T-cell (primary cell): ENCODE measurements at regions not wholly inside any gene's neighbourhood (a gene's known extent, or its start where the extent isn't known, plus 50 kb on each side); places are given as distances from the start of the nearest gene placed in this dataset.
"Not testable (repeated sequence)": the region's sequence is repeated elsewhere in the genome, so short reads cannot be mapped to it uniquely, and the experiment has no call there.

Source experiments
- ATAC-seq, 4 experiments: fragments of 200-7000 bp in 3 of 4; fragments of 150-1000 bp in 1 of 4; cut with Tn5 transposase; replicated peaks in 1 of 4; 1 replicate in 3 of 4; 2 replicates in 1 of 4; pipeline ENCODE4 v1.10.0; 2021; ENCODE audit warnings: moderate library complexity in 3 of 4, mild to moderate bottlenecking in 2 of 4, moderate number of reproducible peaks in 1 of 4
- CTCF ChIA-PET, 2 donors: fragments of 300-600 bp; sonication (Branson Sonifier 250); formaldehyde crosslinking; loops; one replicate each; lab custom pipeline; 2022; ENCODE audit warnings: antibody characterized with exemption in 2 of 2; lab: Charles Lee
- POLR2A ChIA-PET, 2 donors: fragments of 300-600 bp; sonication (Branson Sonifier 250); formaldehyde crosslinking; loops; one replicate each; lab custom pipeline; 2022; ENCODE audit warnings: antibody characterized with exemption in 2 of 2; lab: Charles Lee
- DNase-seq, 35 experiments: peaks; one replicate each; pipeline versions ENCODE4 v3.0.0 to v3.0.0-alpha.2; 2013 to 2023
- H3K27ac ChIP-seq: one replicate; pipeline ENCODE4 v1.5.1; 2013; ENCODE audit warnings: low read length
- H3K27me3 ChIP-seq, 2 experiments: replicated peaks in 1 of 2; 1 replicate in 1 of 2; 2 replicates in 1 of 2; pipeline versions ENCODE4 v1.6.1 to v1.7.0; 2013; ENCODE audit warnings: low read length in 1 of 2, mixed read lengths in 1 of 2; ENCODE audit not compliant: control insufficient read depth in 2 of 2, insufficient read depth in 2 of 2; ENCODE audit errors: extremely low read depth in 1 of 2
- H3K36me3 ChIP-seq, 2 donors: 1 replicate in 1 of 2; 2 replicates in 1 of 2; pipeline versions ENCODE4 v1.6.1 to v1.7.0; 2013; ENCODE audit warnings: low read length in 1 of 2; ENCODE audit not compliant: control insufficient read depth in 2 of 2, insufficient read depth in 1 of 2; ENCODE audit errors: extremely low read depth in 1 of 2
- H3K4me1 ChIP-seq, 2 experiments: 1 replicate in 1 of 2; 2 replicates in 1 of 2; pipeline versions ENCODE4 v1.6.1 to v1.7.0; 2013; ENCODE audit warnings: low read length in 2 of 2, mixed read lengths in 1 of 2; ENCODE audit not compliant: insufficient read depth in 2 of 2, control insufficient read depth in 1 of 2; ENCODE audit errors: extremely low read depth in 1 of 2
- H3K4me3 ChIP-seq, 2 donors: 1 replicate in 1 of 2; 2 replicates in 1 of 2; pipeline versions ENCODE4 v1.5.1 to v1.7.0; 2013; ENCODE audit warnings: mild to moderate bottlenecking in 2 of 2, low read length in 1 of 2, moderate library complexity in 1 of 2; ENCODE audit not compliant: control insufficient read depth in 1 of 2; ENCODE audit errors: extremely low read depth in 1 of 2
- H3K9me3 ChIP-seq: 2 replicates; pipeline ENCODE4 v1.7.0; 2013
- H3K27ac Mint-ChIP-seq, 2 donors: one replicate each; pipeline ENCODE4 v1.8.0; 2020 to 2021; ENCODE audit warnings: mild to moderate bottlenecking in 2 of 2, mixed read lengths in 2 of 2
- H3K27me3 Mint-ChIP-seq, 2 donors: one replicate each; pipeline ENCODE4 v1.8.0; 2021 to 2022; ENCODE audit warnings: mixed read lengths in 2 of 2
- H3K36me3 Mint-ChIP-seq: one replicate; pipeline ENCODE4 v1.8.0; 2021; ENCODE audit warnings: mixed read lengths
- H3K4me1 Mint-ChIP-seq, 3 donors: one replicate each; pipeline ENCODE4 v1.8.0; 2020 to 2022; ENCODE audit warnings: mixed read lengths in 3 of 3, mild to moderate bottlenecking in 1 of 3
- H3K4me3 Mint-ChIP-seq, 3 donors: one replicate each; pipeline ENCODE4 v1.8.0; 2020 to 2022; ENCODE audit warnings: mild to moderate bottlenecking in 3 of 3, mixed read lengths in 3 of 3, moderate library complexity in 3 of 3
- H3K9me3 Mint-ChIP-seq, 3 donors: one replicate each; pipeline ENCODE4 v1.8.0; 2020 to 2022; ENCODE audit warnings: mixed read lengths in 3 of 3
- WGBS: methylation state at CpG from one replicate; pipeline ENCODE4 v1.1.5; 2013; ENCODE audit warnings: missing lambda C conversion rate; ENCODE audit not compliant: insufficient coverage; 5-methylcytosine and 5-hydroxymethylcytosine counted together

- DNase-seq (no peak), ATAC-seq (no peak)
- Mint-ChIP-seq H3K36me3 (no peaks in the 10 kb centered on the region), H3K27me3 (peaks cover 31 to 62% of the 10 kb centered on the region in 2 donors), H3K4me3 (no peak overlapping the region), H3K27ac (no peak overlapping the region), H3K9me3 (no peaks in the 10 kb centered on the region), H3K4me1 (peaks cover 0 to 9% (median 6%) of the 10 kb centered on the region in 3 donors)
- no peak overlapping the region for H3K27ac ChIP-seq
- no peaks in the 10 kb centered on the region for H3K36me3 ChIP-seq
- H3K9me3 ChIP-seq, result no peaks in the 10 kb centered on the region
- H3K4me1 ChIP-seq, result peaks cover 0 to 23% of the 10 kb centered on the region in 2 experiments
- POLR2A ChIA-PET, result no interaction called here
- CTCF ChIA-PET, result no interaction called here
- no CpG with 5 or more reads among the region's 4 CpGs for WGBS
- H3K4me3 ChIP-seq, result no peak overlapping the region
- H3K27me3 ChIP-seq, result peaks cover 0 to 51% of the 10 kb centered on the region in 2 experiments
Observed at GRCh38 chr5:1649554-1649953, 125.8 kb upstream of the LPCAT1 start.

GRCh38 chr5:1648806-1649205 lies 125.0 kb upstream of the LPCAT1 start:
- no peak overlapping the region for H3K4me3 Mint-ChIP-seq
- no peaks in the 10 kb centered on the region for H3K36me3 Mint-ChIP-seq
- no peaks in the 10 kb centered on the region for H3K9me3 Mint-ChIP-seq
- peaks cover 33 to 63% of the 10 kb centered on the region in 2 donors for H3K27me3 Mint-ChIP-seq
- no CpG with 5 or more reads among the region's 4 CpGs for WGBS
- H3K4me3 ChIP-seq, result no peak overlapping the region
- H3K36me3 ChIP-seq, result no peaks in the 10 kb centered on the region
- no peak overlapping the region for H3K27ac Mint-ChIP-seq
- peaks cover 2 to 51% of the 10 kb centered on the region in 2 experiments for H3K27me3 ChIP-seq
- no peak overlapping the region for H3K27ac ChIP-seq
- peaks cover 0 to 22% of the 10 kb centered on the region in 2 experiments for H3K4me1 ChIP-seq
- ChIA-PET CTCF (interaction anchor here in 1 of 2 donors (0.7 kb wide), 1 partner anchor 679 kb away, joined by 5 read pairs; no protein-coding TSS in a partner anchor), POLR2A (no interaction called here)
- peaks cover 0 to 13% (median 7%) of the 10 kb centered on the region in 3 donors for H3K4me1 Mint-ChIP-seq
- no peak for ATAC-seq
- no peak for DNase-seq
- H3K9me3 ChIP-seq, result no peaks in the 10 kb centered on the region

- H3K4me1 ChIP-seq, result peaks cover 0 to 11% of the 10 kb centered on the region in 2 experiments
- H3K9me3 Mint-ChIP-seq, result no peaks in the 10 kb centered on the region
- POLR2A ChIA-PET, result no interaction called here
- CTCF ChIA-PET, result interaction anchor here in 1 of 2 donors (0.6 kb wide), 1 partner anchor 639 kb away, joined by 4 read pairs; the partner anchor contains the start of gene NKD2
- H3K4me3 ChIP-seq, result no peak overlapping the region
- no peak overlapping the region for H3K27ac Mint-ChIP-seq
- no peak overlapping the region for H3K4me3 Mint-ChIP-seq
- no peaks in the 10 kb centered on the region for H3K36me3 ChIP-seq
- no peak for ATAC-seq
- H3K27ac ChIP-seq, result no peak overlapping the region
- H3K9me3 ChIP-seq, result no peaks in the 10 kb centered on the region
- 91% methylated on average over 8 of the region's 9 CpGs for WGBS
- peaks cover 0 to 10% (median 3%) of the 10 kb centered on the region in 3 donors for H3K4me1 Mint-ChIP-seq
- no peak for DNase-seq
- H3K27me3 Mint-ChIP-seq, result peaks cover 38 to 64% of the 10 kb centered on the region in 2 donors
- H3K36me3 Mint-ChIP-seq, result no peaks in the 10 kb centered on the region
- H3K27me3 ChIP-seq, result peaks cover 5 to 52% of the 10 kb centered on the region in 2 experiments
Observed at GRCh38 chr5:1647580-1647979, 123.8 kb upstream of the LPCAT1 start.

GRCh38 chr5:1644810-1645571 lies 121.2 kb upstream of the LPCAT1 start:
- H3K36me3 ChIP-seq, result no peaks in the 10 kb centered on the region
- H3K4me1 Mint-ChIP-seq, result peaks cover 10 to 18% (median 10%) of the 10 kb centered on the region in 3 donors
- peak overlapping the region in 1 of 2 donors; percentile 44 for H3K4me3 ChIP-seq
- no peaks in the 10 kb centered on the region for H3K9me3 ChIP-seq
- DNase-seq, result peak; percentile 38 to 93 (median 72)
- H3K27ac Mint-ChIP-seq, result no peak overlapping the region
- H3K27me3 ChIP-seq, result peaks cover 5 to 43% of the 10 kb centered on the region in 2 experiments
- peaks cover 0 to 17% of the 10 kb centered on the region in 2 experiments for H3K4me1 ChIP-seq
- no peak overlapping the region for H3K27ac ChIP-seq
- ChIA-PET CTCF (interaction anchor here (0.5 to 2.5 kb wide), 15 partner anchors 24 to 1247 kb away, joined by 3 to 16 read pairs (median 4); no protein-coding TSS in a partner anchor), POLR2A (no interaction called here)
- peak; percentile 88 to 92 (median 88) for ATAC-seq
- no peaks in the 10 kb centered on the region for H3K9me3 Mint-ChIP-seq
- no peaks in the 10 kb centered on the region for H3K36me3 Mint-ChIP-seq
- H3K4me3 Mint-ChIP-seq, result peak overlapping the region in 1 of 3 donors; percentile 30
- peaks cover 26 to 54% of the 10 kb centered on the region in 2 donors for H3K27me3 Mint-ChIP-seq
- WGBS, result 8% methylated on average over 50 of the region's 52 CpGs

DNA sequence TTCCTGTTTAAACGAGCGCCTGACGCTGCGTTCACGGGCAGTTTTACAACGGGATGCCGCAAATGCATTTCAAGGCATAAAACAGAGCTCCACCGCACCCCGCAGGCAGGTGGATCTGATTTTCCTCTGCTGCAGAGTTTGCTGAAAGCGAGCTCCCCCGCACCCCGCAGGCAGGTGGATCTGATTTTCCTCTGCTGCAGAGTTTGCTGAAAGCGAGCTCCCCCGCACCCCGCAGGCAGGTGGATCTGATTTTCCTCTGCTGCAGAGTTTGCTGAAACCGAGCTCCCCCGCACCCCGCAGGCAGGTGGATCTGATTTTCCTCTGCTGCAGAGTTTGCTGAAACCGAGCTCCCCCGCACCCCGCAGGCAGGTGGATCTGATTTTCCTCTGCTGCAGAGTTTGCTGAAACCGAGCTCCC lies 120.6 kb upstream of the LPCAT1 start:
- DNase-seq, result peak in 1 of 35 experiments; percentile 31
- H3K4me1 ChIP-seq, result peaks cover 0 to 17% of the 10 kb centered on the region in 2 experiments
- CTCF ChIA-PET, result interaction anchor here (0.6 to 2.5 kb wide), 12 partner anchors 24 to 482 kb away, joined by 3 to 16 read pairs (median 4); no protein-coding TSS in a partner anchor
- Mint-ChIP-seq H3K27me3 (peaks cover 26 to 49% of the 10 kb centered on the region in 2 donors), H3K4me3 (peak overlapping the region in 2 of 3 donors; percentile 17 to 43), H3K4me1 (peaks cover 10 to 18% (median 10%) of the 10 kb centered on the region in 3 donors)
- H3K36me3 Mint-ChIP-seq, H3K36me3 ChIP-seq, H3K27ac ChIP-seq, H3K27ac Mint-ChIP-seq, ATAC-seq, POLR2A ChIA-PET, H3K9me3 Mint-ChIP-seq, H3K9me3 ChIP-seq: not testable (repeated sequence)
- H3K4me3 ChIP-seq, result peak overlapping the region in 1 of 2 donors; percentile 25
- H3K27me3 ChIP-seq, result peaks cover 5 to 43% of the 10 kb centered on the region in 2 experiments
- 2% methylated on average over 9 of the region's 22 CpGs for WGBS

DNA sequence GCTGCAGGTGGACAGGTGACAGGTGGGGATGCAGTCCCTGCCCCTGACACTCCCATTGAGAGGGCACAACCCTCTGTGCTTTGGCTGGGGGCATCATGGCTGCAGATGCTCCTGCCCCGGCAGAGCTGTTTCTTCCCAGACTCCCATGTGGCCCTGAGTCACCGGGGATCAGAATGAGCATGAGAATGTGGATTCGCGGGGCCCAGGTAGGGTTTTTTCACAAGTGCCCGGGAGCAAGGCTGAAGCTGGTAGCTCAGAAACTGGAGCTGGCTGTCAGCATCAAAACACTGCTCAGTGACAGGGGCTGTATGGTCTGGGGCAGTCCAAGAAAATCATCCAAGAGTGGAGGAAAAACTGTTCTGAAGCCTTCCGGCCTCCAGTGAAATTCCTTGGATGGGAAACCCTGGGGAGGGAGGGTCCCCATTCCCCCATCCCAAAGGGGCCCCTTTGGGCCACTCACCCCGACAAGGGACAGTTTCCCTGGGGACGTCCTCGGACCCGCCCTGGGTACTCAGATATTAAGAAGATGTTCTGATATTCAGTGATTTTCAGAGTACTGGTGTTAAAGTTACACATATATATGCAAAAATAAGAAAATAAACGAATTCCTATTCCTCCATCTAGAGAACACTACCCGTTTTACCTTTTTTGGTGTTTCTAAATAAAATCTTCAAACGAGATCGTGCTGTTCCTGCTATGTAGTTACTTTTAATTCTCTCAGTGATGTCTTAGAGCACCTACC lies 120.1 kb upstream of the LPCAT1 start:
- no peaks in the 10 kb centered on the region for H3K9me3 Mint-ChIP-seq
- no peaks in the 10 kb centered on the region for H3K36me3 Mint-ChIP-seq
- CTCF ChIA-PET, result interaction anchor here (0.6 to 2.5 kb wide), 8 partner anchors 19 to 475 kb away, joined by 3 to 16 read pairs (median 4); no protein-coding TSS in a partner anchor
- peaks cover 5 to 43% of the 10 kb centered on the region in 2 experiments for H3K27me3 ChIP-seq
- H3K4me3 Mint-ChIP-seq, result peak overlapping the region in 2 of 3 donors; percentile 17 to 43
- WGBS, result 14% methylated on average over 8 of the region's 14 CpGs
- ATAC-seq (no peak), DNase-seq (no peak)
- no peak overlapping the region for H3K27ac Mint-ChIP-seq
- H3K27ac ChIP-seq, result no peak overlapping the region
- peaks cover 0 to 17% of the 10 kb centered on the region in 2 experiments for H3K4me1 ChIP-seq
- POLR2A ChIA-PET, result no interaction called here
- H3K36me3 ChIP-seq, result no peaks in the 10 kb centered on the region
- peaks cover 10 to 18% (median 10%) of the 10 kb centered on the region in 3 donors for H3K4me1 Mint-ChIP-seq
- peak overlapping the region in 1 of 2 donors; percentile 25 for H3K4me3 ChIP-seq
- no peaks in the 10 kb centered on the region for H3K9me3 ChIP-seq
- H3K27me3 Mint-ChIP-seq, result peaks cover 23 to 47% of the 10 kb centered on the region in 2 donors
